Endothelial cell of umbilical vein (primary cell): ENCODE measurements at regions not wholly inside any gene's neighbourhood (a gene's known extent, or its start where the extent isn't known, plus 50 kb on each side); places are given as distances from the start of the nearest gene placed in this dataset.

Source experiments
- BruUV-seq: library from RNA; stranded (reverse); fragments of 400-500 nt; replicated peaks from 2 replicates; lab custom pipeline; 2021; lab: Mats Ljungman, UMichigan
- CTCF ChIA-PET: fragments of 300-600, 350-600 bp; sonication (Branson Sonifier 250); formaldehyde crosslinking; loops from one replicate; lab custom pipeline; 2021; ENCODE audit warnings: antibody characterized with exemption, inconsistent platforms; lab: Charles Lee
- POLR2A ChIA-PET: fragments of 300-600, 350-600 bp; sonication (Branson Sonifier 250); formaldehyde crosslinking; loops from one replicate; lab custom pipeline; 2021; ENCODE audit warnings: antibody characterized with exemption, inconsistent platforms; lab: Charles Lee
- DNase-seq: peaks from one replicate; pipeline ENCODE4 v3.0.0-alpha.2; 2011; ENCODE audit warnings: low read depth, low spot score
- FAIRE-seq: peaks from 2 replicates; lab custom pipeline; 2011; peaks lifted over from hg19 to GRCh38; lab: Jason Lieb, UNC
- H2AFZ ChIP-seq: 2 replicates; pipeline ENCODE4 v1.6.0; 2012; ENCODE audit warnings: low read depth, low read length, control low read depth, inconsistent platforms
- H3K27ac ChIP-seq: 2 replicates; pipeline ENCODE4 v1.5.1; 2011; ENCODE audit warnings: low read depth, mild to moderate bottlenecking, control low read depth, low read length, moderate library complexity; ENCODE audit not compliant: insufficient read depth
- H3K27me3 ChIP-seq, 2 experiments: 2 replicates each; pipeline versions ENCODE4 v1.6.0 to v1.6.1; 2011; ENCODE audit warnings: low read length in 2 of 2, mixed read lengths in 1 of 2; ENCODE audit not compliant: control insufficient read depth in 2 of 2, insufficient read depth in 2 of 2
- H3K36me3 ChIP-seq, 2 experiments: 2 replicates in 1 of 2; 3 replicates in 1 of 2; pipeline ENCODE4 v1.5.1; 2011; ENCODE audit warnings: low read length in 2 of 2, mild to moderate bottlenecking in 1 of 2, moderate library complexity in 1 of 2; ENCODE audit not compliant: control insufficient read depth in 2 of 2, insufficient read depth in 2 of 2; ENCODE audit errors: extremely low read depth in 1 of 2
- H3K4me1 ChIP-seq: 3 replicates; pipeline ENCODE4 v1.5.1; 2011; ENCODE audit warnings: mild to moderate bottlenecking, low read length; ENCODE audit not compliant: control insufficient read depth, insufficient read depth; ENCODE audit errors: extremely low read depth
- H3K4me2 ChIP-seq: 2 replicates; pipeline ENCODE4 v1.6.1; 2011; ENCODE audit warnings: low read length, control low read depth, mixed read lengths; ENCODE audit not compliant: insufficient read depth
- H3K4me3 ChIP-seq, 3 experiments: fragments of 200-600 bp in 1 of 3; sonication (generic), shearing (Covaris generic) in 1 of 3; replicated peaks in 1 of 3; 2 replicates each; pipeline ENCODE4 v1.5.1; 2011 to 2016; ENCODE audit warnings: control low read depth in 3 of 3, low read length in 3 of 3, mild to moderate bottlenecking in 2 of 3, inconsistent platforms in 1 of 3, low read depth in 1 of 3, moderate library complexity in 1 of 3; ENCODE audit not compliant: insufficient read depth in 1 of 3
- H3K79me2 ChIP-seq: 2 replicates; pipeline ENCODE4 v1.6.0; 2012; ENCODE audit warnings: low read length, inconsistent platforms; ENCODE audit not compliant: control insufficient read depth, insufficient read depth
- H3K9ac ChIP-seq: replicated peaks from 2 replicates; pipeline ENCODE3; 2011; ENCODE audit warnings: low read length, control low read depth; ENCODE audit not compliant: insufficient read depth; ENCODE audit errors: extremely low read depth
- H3K9me1 ChIP-seq: replicated peaks from 3 replicates; pipeline ENCODE4 v1.6.0; 2011; ENCODE audit warnings: mild to moderate bottlenecking, low read length; ENCODE audit not compliant: control insufficient read depth, insufficient read depth; ENCODE audit errors: extremely low read depth
- H3K9me3 ChIP-seq: replicated peaks from 2 replicates; pipeline ENCODE4 v1.5.1; 2012; ENCODE audit warnings: low read length, inconsistent platforms; ENCODE audit not compliant: control insufficient read depth, insufficient read depth
- H4K20me1 ChIP-seq: replicated peaks from 2 replicates; pipeline ENCODE3; 2011; ENCODE audit warnings: mild to moderate bottlenecking, low read length; ENCODE audit not compliant: control insufficient read depth, insufficient read depth; ENCODE audit errors: extremely low read depth
- EZH2 ChIP-seq: IDR thresholded peaks from 2 replicates; pipeline ENCODE4 v1.6.1; 2012; ENCODE audit warnings: borderline replicate concordance, low read depth, mild to moderate bottlenecking, moderate library complexity, low read length, inconsistent platforms; ENCODE audit not compliant: severe bottlenecking
- FOS ChIP-seq: IDR thresholded peaks from 2 replicates; pipeline ENCODE4 v1.6.1; 2011; ENCODE audit warnings: mild to moderate bottlenecking, low read length, moderate library complexity, borderline replicate concordance; ENCODE audit not compliant: insufficient read depth
- GATA2 ChIP-seq: IDR thresholded peaks from 2 replicates; pipeline ENCODE4 v1.7.0; 2011; ENCODE audit warnings: low read depth, mild to moderate bottlenecking, moderate library complexity, mixed read lengths, low read length; ENCODE audit not compliant: insufficient read length, insufficient read depth
- JUN ChIP-seq: IDR thresholded peaks from 2 replicates; pipeline ENCODE4 v1.6.1; 2011; ENCODE audit warnings: borderline replicate concordance, low read depth; ENCODE audit not compliant: insufficient read length, insufficient read depth
- MYC ChIP-seq: IDR thresholded peaks from one replicate; pipeline ENCODE4 v1.6.1; 2011; ENCODE audit warnings: mild to moderate bottlenecking, low read depth, low read length
- POLR2A ChIP-seq: IDR thresholded peaks from 2 replicates; pipeline ENCODE4 v1.6.1; 2012; ENCODE audit warnings: low read depth, mild to moderate bottlenecking, control low read depth, low read length
- POLR2AphosphoS5 ChIP-seq: IDR thresholded peaks from 2 replicates; pipeline ENCODE4 v1.6.1; 2012; ENCODE audit warnings: low read depth, mild to moderate bottlenecking, control low read depth, low read length, moderate library complexity; ENCODE audit not compliant: insufficient read depth
- dilution Hi-C: fragments of 300-500 bp; cut with MboI; formaldehyde crosslinking; loops from one replicate; pipeline ENCODE4 v1.15.0; 2019; ENCODE audit warnings: low sequenced_read_pairs; ENCODE audit not compliant: extremely low pct_ligation_motif_present
- intact Hi-C: fragments of 100-400 bp; cut with micrococcal nuclease; formaldehyde crosslinking; loops from one replicate; pipeline ENCODE4 v1.10.0; 2022
- TF ChIP-seq, protein P1 (sequence below), 2 donors: IDR thresholded peaks; 1 replicate in 1 of 2; 2 replicates in 1 of 2; pipeline ENCODE4 v1.5.1; 2011; ENCODE audit warnings: low read length in 2 of 2, mild to moderate bottlenecking in 2 of 2, moderate library complexity in 2 of 2, control low read depth in 1 of 2, inconsistent platforms in 1 of 2, low read depth in 1 of 2; ENCODE audit not compliant: insufficient read depth in 1 of 2; ENCODE audit errors: extremely low read depth in 1 of 2
- TF ChIP-seq, protein P2 (sequence below): IDR thresholded peaks from 2 replicates; pipeline ENCODE4 v1.6.1; 2011; ENCODE audit not compliant: insufficient read depth, insufficient read length

DNA sequence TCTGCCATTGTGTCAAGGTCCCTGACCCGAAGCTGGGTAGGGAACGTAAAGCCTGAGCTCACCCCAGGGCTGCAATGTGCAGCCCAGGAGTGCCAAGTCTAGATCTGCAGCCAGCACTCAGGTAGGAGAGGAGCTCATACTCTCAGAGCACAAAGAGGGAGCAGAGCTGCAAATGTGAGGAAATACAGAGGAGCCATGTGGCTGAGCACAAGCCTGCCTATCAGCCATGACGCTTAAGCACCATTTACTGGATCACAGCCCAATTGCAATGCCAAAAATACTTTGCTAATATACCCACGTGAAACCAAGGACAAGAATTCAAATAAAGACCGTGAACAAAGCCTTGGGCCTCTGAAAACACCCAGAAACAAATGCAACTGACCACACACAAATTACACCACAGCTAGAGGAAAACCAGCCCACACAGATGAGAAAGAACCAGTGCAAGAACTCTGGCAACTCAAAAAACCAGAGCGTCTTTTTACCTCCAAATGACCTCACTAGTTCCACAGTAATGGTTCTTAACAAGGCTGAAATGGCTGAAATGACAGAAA is 69.0 kb upstream of the HPF1 start:
- no peaks in the 10 kb centered on the region for H3K36me3 ChIP-seq
- intact Hi-C loops, result no loop called here
- no peak overlapping the region for H2AFZ ChIP-seq
- TF ChIP-seq GATA2 (no peak), EZH2 (no peak), POLR2A (no peak), FOS (no peak), POLR2AphosphoS5 (no peak), JUN (no peak)
- BruUV-seq, result no TSS peak
- FAIRE-seq, result no peak
- H4K20me1 ChIP-seq, result no peaks in the 10 kb centered on the region
- H3K4me3 ChIP-seq, result no peak overlapping the region
- no peaks in the 10 kb centered on the region for H3K27me3 ChIP-seq
- no peaks in the 10 kb centered on the region for H3K4me1 ChIP-seq
- H3K79me2 ChIP-seq, result no peaks in the 10 kb centered on the region
- H3K27ac ChIP-seq, result no peak overlapping the region
- ChIA-PET POLR2A (no interaction called here), CTCF (interaction anchor here (0.9 kb wide), 1 partner anchor 17 kb away, joined by 3 read pairs; no protein-coding TSS in a partner anchor)
- no peak overlapping the region for H3K9ac ChIP-seq
- H3K9me3 ChIP-seq, result no peaks in the 10 kb centered on the region
- dilution Hi-C loops, result no loop called here
- DNase-seq, result no peak
- no peak overlapping the region for H3K4me2 ChIP-seq
- H3K9me1 ChIP-seq, result no peaks in the 10 kb centered on the region

DNA sequence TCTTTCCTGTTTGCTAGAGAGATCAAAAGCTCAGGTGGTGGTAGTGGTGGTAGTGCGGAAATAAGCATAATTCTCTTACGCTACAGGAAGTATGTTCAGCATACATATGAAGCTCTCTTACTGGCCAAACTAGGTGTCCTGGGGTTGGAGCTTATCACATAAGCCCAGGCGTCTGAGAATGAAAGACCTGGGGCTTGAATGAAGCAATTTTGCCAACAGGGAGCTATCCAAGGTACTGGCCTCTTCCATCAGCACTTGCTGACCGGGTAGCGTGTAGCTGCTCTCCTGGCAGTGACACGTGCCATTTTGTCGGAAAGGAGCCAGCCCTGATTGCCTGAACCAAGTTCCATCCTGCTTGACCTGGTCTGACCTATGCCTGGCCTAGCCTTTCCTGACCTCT is 65.9 kb upstream of the HPF1 start:
- no peaks in the 10 kb centered on the region for H3K79me2 ChIP-seq
- no peaks in the 10 kb centered on the region for H3K36me3 ChIP-seq
- no peak overlapping the region for H3K4me2 ChIP-seq
- intact Hi-C loops (no loop called here), dilution Hi-C loops (no loop called here)
- H3K27me3 ChIP-seq, result peaks cover 0 to 2% of the 10 kb centered on the region in 2 experiments
- no peaks in the 10 kb centered on the region for H4K20me1 ChIP-seq
- no peak overlapping the region for H3K27ac ChIP-seq
- H3K4me3 ChIP-seq, result no peak overlapping the region
- no peak overlapping the region for H3K9ac ChIP-seq
- TF ChIP-seq EZH2, result no peak
- TF ChIP-seq POLR2AphosphoS5, result no peak
- TF ChIP-seq FOS, result no peak
- no peak for TF ChIP-seq POLR2A
- no peak for TF ChIP-seq JUN
- TF ChIP-seq, protein P1, sequence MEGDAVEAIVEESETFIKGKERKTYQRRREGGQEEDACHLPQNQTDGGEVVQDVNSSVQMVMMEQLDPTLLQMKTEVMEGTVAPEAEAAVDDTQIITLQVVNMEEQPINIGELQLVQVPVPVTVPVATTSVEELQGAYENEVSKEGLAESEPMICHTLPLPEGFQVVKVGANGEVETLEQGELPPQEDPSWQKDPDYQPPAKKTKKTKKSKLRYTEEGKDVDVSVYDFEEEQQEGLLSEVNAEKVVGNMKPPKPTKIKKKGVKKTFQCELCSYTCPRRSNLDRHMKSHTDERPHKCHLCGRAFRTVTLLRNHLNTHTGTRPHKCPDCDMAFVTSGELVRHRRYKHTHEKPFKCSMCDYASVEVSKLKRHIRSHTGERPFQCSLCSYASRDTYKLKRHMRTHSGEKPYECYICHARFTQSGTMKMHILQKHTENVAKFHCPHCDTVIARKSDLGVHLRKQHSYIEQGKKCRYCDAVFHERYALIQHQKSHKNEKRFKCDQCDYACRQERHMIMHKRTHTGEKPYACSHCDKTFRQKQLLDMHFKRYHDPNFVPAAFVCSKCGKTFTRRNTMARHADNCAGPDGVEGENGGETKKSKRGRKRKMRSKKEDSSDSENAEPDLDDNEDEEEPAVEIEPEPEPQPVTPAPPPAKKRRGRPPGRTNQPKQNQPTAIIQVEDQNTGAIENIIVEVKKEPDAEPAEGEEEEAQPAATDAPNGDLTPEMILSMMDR (IDR thresholded peaks at IDR 0.05; ENCODE audit: extremely low read depth in 1 of 2, insufficient read depth in 1 of 2, low read depth in 1 of 2, low read length in 2 of 2), result no peak
- TF ChIP-seq, protein P2, sequence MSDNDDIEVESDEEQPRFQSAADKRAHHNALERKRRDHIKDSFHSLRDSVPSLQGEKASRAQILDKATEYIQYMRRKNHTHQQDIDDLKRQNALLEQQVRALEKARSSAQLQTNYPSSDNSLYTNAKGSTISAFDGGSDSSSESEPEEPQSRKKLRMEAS, result no peak
- no peak for TF ChIP-seq MYC
- TF ChIP-seq GATA2, result no peak
- H3K9me3 ChIP-seq, result no peaks in the 10 kb centered on the region
- no peaks in the 10 kb centered on the region for H3K4me1 ChIP-seq
- H2AFZ ChIP-seq, result no peak overlapping the region
- peak; percentile 51 for DNase-seq
- BruUV-seq, result no TSS peak
- CTCF ChIA-PET, result interaction anchor here (0.8 to 2.1 kb wide), 6 partner anchors 9 to 210 kb away, joined by 3 to 29 read pairs (median 4); no protein-coding TSS in a partner anchor
- POLR2A ChIA-PET, result no interaction called here
- peak; percentile 59 for FAIRE-seq
- no peaks in the 10 kb centered on the region for H3K9me1 ChIP-seq
